ENCODE measurements at regions not wholly inside any gene's neighbourhood (a gene's known extent, or its start where the extent isn't known, plus 50 kb on each side); places are given as distances from the start of the nearest gene placed in this dataset.

- Histone ChIP-seq H3K27ac (no peak overlapping the region), H3K4me3 (no peak overlapping the region)
Observed at GRCh38 chr7:54097886-54098285, 444.3 kb upstream of the VSTM2A start.

- Histone ChIP-seq H3K4me3 (no peak overlapping the region), H3K27ac (no peak overlapping the region)
Observed at GRCh38 chr7:54109501-54109900, 432.7 kb upstream of the VSTM2A start.

- Histone ChIP-seq H3K27ac (no peak overlapping the region), H3K4me3 (no peak overlapping the region)
Observed at GRCh38 chr7:54111814-54112511, 430.2 kb upstream of the VSTM2A start.

DNA sequence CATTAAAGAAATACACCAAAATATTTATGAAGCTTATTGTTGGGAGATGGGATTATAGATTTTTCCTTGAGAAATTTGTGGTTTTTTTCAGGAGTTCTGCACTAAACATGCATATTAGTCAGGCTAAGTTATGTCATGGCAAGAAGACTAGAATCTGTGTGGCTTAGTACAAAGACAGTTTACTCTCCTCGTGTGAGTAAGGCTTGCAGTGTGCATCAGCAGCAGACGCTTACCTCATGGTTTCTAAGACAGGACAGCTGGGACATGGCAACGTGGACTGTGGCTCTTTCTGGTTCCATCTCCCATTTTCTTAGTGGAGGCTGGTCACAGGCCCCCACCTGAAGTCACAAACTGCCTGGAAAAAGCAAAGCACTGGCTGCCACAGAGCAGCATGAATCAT, 429.6 kb upstream of the VSTM2A start:
- no peak overlapping the region for H3K4me3 ChIP-seq
- no peak overlapping the region for H3K27ac ChIP-seq

- Histone ChIP-seq H3K4me3 (no peak overlapping the region), H3K27ac (no peak overlapping the region)
Observed at GRCh38 chr7:54115028-54115763, 427.0 kb upstream of the VSTM2A start.

DNA sequence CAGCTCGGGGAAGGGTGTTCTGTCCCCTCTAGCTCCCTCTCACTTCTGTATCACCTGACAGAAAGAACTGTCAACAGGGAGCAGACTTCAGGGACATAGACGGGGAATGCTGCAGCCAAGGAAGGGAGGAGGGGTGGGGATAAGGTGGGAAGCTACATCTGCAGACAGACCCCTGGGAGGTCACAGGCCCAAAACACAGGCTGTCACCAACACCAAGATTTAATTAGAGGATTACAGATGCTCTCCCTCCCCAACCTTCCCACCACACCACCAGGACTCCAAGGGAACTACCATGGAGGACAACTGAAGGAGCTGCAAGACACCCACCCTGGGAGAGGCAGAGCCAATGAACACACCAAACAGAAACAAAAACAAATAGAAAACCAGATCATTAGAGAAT, 425.2 kb upstream of the VSTM2A start:
- Histone ChIP-seq H3K27ac (no peak overlapping the region), H3K4me3 (no peak overlapping the region)

DNA sequence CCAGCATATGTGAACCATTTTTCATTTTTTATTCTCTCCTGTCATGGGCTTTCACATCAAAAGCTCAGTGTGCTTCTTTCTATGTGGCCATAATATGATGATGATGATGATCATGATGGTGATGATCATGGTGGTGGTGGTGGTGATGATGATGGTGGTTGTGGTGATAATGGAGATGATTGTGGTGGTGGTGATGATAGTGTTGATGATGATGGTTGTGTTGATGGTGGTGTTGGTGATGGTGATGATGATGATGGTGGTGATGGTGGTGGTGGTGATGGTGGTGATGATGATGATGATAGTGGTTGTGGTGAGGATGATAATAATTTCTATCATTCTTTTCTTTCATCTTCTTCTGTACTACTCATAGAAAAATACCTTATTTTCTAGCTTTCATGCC, 413.1 kb upstream of the VSTM2A start:
- no peak overlapping the region for H3K4me3 ChIP-seq
- no peak overlapping the region for H3K27ac ChIP-seq

DNA sequence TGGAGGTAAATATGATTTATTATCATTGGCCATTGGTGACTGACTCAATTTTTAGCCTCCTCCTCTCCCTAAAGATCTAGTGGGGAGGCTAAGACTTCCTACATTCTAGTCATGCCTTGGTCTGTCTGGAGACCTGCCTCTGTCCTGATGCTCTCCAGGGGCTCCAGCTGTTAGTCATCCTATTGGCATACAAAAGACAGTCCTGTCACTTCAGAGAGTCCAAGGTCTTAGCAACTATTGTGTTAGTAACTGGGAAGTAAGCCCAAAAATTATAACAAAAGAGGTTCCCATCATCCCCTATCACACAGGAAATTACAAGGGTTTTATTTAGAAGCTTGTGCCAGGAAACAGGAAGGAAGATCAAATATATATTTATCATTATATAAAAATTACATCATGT, 400.6 kb upstream of the VSTM2A start:
- Histone ChIP-seq H3K4me3 (no peak overlapping the region), H3K27ac (no peak overlapping the region)

- Histone ChIP-seq H3K4me3 (no peak overlapping the region), H3K27ac (no peak overlapping the region)
Observed at GRCh38 chr7:54145716-54146115, 396.5 kb upstream of the VSTM2A start.

GRCh38 chr7:54153462-54153861, 388.7 kb upstream of the VSTM2A start:
- Histone ChIP-seq H3K4me3 (no peak overlapping the region), H3K27ac (no peak overlapping the region)

- no peak overlapping the region for H3K27ac ChIP-seq
Observed at GRCh38 chr7:54159088-54159487, 383.1 kb upstream of the VSTM2A start.

GRCh38 chr7:54161621-54162020, 380.6 kb upstream of the VSTM2A start:
- Histone ChIP-seq H3K4me3 (no peak overlapping the region), H3K27ac (no peak overlapping the region)

More at GRCh38 chr7:54159088-54159487, 383.1 kb upstream of the VSTM2A start:
- H3K4me3 ChIP-seq: no peak overlapping the region

GRCh38 chr7:54166419-54166818, 375.8 kb upstream of the VSTM2A start:
- Histone ChIP-seq H3K4me3 (no peak overlapping the region), H3K27ac (no peak overlapping the region)

DNA sequence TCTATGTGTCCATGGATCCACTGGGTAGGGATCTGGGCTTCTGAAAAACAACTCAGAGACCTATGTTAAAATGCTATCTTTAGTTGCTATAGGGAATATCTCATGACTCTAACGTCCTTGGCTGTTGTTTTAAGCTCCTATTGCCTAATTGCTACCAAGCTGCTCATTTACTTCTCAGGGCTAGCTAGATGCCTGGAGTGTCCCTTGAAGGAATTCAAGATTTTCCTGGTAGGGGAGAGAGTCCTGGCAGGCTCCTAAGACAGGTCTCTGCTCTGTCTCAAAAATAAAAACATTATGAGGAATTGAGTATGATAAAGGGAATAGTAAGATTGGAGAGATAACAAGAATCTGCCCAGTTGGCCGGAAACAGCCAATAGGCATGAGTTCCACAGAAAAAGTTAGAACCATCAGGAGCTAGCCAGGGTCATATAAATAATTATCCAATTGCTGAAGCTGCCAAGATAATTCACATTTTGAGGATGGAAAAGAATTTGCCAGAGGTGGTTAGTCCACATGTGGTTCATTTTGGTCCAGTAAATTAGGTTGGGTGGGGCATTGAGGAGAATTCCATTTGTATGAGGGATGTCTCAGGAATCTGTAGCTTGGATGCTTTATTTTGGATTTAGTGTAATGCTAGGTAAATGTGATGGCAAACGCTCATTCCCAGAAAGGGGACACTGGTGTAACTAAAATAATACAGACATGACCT, 362.7 kb upstream of the VSTM2A start:
- Histone ChIP-seq H3K27ac (no peak overlapping the region), H3K4me3 (no peak overlapping the region)

DNA sequence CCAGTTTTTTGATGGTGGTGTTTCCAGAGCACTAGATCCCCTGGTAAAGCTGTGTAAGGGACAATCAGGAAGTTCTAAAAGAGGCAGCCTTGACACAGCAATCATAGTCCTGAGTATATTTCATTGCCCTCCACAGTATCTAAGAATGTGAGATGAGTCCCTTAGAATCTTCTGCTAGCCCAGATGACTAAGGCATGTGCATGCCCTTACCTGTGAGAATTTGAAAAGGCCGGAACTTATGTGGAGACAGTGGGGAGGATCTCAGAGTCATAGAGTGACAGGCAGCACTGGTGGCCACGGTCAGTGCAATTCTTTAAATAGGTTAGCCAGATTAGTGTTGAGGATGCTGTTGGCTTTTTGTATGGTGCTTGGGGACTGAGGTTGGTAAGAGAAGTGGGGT, 361.4 kb upstream of the VSTM2A start:
- no peak overlapping the region for H3K4me3 ChIP-seq
- H3K27ac ChIP-seq: no peak overlapping the region

DNA sequence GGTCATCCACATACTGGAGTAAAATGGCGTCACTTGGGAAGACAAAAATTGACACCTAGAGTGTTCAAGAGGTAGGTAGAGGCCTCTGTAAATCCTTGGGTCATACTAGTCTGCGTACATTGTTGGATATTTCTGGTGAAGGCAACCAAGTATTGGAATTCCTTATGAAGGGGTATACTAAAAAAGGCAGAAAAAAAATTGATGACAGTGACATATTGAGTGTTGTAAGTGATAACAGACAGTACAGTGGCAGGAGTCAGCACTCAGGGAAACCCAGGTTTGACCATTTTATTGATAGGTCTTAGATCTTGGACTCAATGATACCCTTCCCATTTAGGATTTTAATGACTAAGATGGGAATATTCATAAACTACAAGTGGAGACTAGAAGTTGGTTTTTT, 359.1 kb upstream of the VSTM2A start:
- Histone ChIP-seq H3K4me3 (no peak overlapping the region), H3K27ac (no peak overlapping the region)

DNA sequence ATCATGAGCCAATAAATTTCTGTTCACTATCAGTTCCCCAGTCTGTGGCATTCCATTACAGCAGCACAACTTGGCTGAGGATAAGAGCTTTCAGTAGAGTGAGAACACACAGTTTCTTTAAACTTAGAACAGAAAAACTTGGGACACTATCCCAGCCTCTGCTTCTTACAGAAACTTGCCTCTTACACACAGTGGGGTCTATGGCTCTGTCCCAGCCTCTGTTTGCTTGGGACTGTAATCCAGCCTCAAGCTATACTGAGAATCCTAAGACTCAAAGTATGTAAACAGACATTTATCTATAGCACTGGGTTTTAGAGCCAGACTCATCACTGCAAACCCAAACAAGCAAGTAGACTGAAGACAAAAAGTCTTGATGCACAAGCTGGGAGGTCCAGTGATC, 355.8 kb upstream of the VSTM2A start:
- no peak overlapping the region for H3K27ac ChIP-seq
- H3K4me3 ChIP-seq: no peak overlapping the region

GRCh38 chr7:54187886-54188685, 354.1 kb upstream of the VSTM2A start:
- Histone ChIP-seq H3K27ac (no peak overlapping the region), H3K4me3 (no peak overlapping the region)

DNA sequence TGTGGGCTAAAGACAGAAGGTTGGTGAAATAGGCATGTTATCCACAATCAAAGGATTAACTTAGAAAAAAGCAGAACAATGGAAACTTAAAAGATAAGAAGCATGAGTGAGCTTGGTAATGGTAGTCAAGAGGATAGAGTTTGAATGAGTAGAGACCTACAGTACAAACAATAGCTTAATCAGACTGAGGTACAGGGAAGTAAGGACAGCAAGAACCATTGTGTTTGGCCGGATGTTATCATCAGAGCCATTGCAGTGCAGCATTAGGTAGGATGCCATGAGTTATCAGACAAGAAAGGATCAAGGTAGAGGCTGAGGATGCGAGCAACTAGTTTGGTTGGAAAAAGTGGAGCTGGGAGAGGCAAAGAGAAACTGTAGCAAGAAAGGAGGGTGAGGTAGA, 353.3 kb upstream of the VSTM2A start:
- H3K27ac ChIP-seq: no peak overlapping the region
- H3K4me3 ChIP-seq: no peak overlapping the region

DNA sequence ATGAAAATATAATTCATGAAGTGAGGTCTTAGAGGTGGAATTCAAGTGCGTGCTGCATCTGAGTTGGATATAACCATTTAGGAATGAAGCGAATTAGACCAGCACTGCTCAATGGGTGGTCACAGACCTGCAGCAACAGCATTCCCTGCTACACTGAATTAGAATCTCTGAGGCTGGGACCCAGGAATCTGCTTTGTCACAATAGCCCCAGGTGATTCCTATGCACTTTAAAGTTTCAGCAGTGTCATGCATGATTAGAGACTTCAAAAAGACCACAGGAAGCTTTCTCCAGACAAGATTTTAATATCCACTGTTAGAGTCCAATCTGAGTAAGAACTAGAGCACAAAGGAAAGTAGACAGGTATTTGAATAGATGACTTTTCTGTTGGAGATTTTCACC, 352.8 kb upstream of the VSTM2A start:
- Histone ChIP-seq H3K4me3 (no peak overlapping the region), H3K27ac (no peak overlapping the region)

Measured in skin epidermis (tissue), 12 donors.